AG08396 (cell line): ENCODE measurements at regions not wholly inside any gene's neighbourhood (a gene's known extent, or its start where the extent isn't known, plus 50 kb on each side); places are given as distances from the start of the nearest gene placed in this dataset.
"Not testable (repeated sequence)": the region's sequence is repeated elsewhere in the genome, so short reads cannot be mapped to it uniquely, and the experiment has no call there.

Source experiments
- DNase-seq: peaks from one replicate; pipeline ENCODE4 v3.0.0; 2012; ENCODE audit warnings: low spot score, mixed read lengths

GRCh38 chr15:31179693-31180092 lies 78.2 kb upstream of the TRPM1 start:
- no peak for DNase-seq

DNA sequence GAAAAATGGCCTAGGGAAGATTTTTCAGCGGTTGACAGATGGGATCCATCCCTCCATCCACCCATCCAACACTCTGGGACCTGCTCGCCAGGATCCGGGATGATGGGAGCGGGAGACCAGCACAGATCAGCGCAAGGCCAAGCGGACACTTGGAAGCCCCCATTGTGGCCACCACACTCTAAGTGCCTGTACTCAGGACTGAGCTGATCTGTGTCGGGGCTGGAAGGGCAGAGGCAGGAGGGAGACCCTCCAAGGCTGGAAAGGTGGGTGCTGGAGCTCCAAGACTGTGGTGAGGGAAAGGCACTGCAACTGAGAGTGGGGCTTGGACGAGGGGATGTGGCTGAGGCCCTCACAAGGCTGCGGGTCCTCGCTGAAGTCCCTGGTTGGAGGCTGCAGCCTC lies 91.8 kb upstream of the TRPM1 start:
- no peak for DNase-seq

DNA sequence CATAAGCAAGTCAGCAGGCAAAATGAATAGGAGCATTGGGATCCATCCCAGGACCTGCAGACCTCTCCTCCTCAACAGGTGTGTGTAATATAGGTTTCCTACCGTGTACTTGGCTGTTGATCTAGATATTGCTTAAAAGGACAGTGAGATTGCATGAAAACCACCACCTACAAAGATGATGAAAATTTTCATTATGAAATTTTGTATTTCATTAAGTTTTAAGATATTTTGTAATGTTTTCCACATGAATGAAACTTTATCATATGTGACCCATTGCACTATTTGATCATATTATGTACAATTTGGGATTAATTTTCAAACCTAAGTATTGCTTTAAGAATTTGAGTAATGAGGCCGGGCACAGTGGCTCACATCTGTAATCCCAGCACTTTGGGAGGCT lies 94.3 kb upstream of the TRPM1 start:
- DNase-seq, result no peak

DNA sequence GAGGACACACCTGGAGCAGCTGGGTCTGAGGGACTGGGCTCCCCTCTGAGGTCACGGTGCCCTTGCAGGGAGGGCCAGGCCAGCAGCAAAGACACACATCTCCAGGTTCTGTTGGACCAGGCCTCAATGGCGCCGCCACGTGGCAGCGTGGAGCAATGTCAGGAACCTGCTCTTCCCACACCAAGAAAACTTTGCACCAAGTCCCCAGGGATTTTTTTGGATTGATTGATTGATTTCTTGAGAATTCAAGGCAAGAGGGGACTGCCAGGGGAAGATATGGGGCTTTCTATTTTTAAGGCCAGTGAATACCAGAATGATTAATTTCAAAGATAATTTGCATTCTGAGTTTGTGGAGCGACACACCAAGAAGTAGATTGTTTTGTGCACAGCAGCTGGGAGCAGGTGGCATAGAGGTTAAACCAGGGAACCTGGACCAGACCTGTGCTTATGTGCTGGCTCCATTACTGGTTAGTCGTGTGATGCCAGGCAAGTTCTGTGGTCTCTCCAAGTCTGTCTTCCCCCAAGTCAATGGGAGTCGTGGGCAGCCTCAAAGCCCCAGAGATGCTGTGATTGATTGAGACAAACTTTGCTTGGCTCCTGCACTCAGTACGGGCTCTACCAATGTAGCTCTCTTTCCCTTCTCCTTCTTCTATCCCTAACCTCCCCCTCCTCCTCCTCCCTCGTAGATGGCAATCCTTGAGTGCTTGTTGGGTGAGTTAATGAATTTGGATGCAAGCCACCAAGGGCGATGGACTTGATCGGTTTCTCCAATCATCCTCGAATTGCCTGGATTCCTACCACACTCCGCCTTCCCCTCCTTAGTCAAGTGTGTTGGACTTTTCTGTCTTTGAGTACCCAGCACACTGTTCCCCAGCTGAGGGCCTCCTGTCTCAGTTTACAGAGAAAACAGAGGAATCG lies 96.2 kb upstream of the TRPM1 start:
- peak; percentile 53 for DNase-seq

GRCh38 chr15:31200735-31201151 lies 99.2 kb upstream of the TRPM1 start:
- peak; percentile 42 for DNase-seq

GRCh38 chr15:31202953-31203352 lies 101.4 kb upstream of the TRPM1 start:
- no peak for DNase-seq

DNA sequence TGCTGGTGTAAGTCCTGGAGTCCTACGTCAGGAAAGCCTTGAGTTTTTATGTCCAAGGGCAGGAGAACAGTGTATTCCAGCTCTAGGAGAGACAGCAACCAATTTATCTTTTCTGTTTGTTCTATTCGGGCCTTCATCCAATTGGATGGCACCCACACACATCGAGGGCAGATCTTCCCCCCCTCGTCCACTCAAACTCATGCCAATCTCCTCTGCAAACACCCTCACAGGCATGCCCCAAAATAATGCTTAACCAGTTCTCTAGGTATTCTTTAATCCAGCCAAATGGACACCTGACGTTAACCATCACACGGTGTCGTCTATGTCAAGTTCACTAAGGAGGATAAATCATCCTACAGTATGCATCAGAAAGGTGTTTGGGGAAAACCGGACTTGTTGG lies 102.5 kb upstream of the TRPM1 start:
- DNase-seq, result no peak

GRCh38 chr15:31206386-31207181 lies 105.1 kb upstream of the TRPM1 start:
- no peak for DNase-seq

DNA sequence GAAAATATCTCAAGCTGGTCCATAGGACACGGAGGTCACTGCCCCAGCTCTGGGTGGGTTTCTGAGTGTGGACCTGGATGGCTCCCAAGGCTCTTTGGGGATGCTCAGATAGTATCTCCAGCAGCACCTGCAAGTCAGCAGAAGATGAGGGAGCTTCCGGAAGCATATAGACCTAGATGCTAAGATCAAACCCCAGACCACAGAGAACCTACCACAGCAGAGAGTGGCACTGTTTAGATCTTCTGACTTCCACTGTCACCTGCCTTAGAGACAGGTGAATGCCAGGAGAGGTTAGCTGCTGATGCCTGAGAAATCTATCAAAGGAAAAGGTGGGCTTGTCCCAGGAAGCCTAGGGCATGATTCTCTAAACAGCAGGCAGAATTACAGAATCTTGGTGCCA lies 105.7 kb upstream of the TRPM1 start:
- no peak for DNase-seq

- DNase-seq, result not testable (repeated sequence)
Measured at GRCh38 chr15:31207861-31208260, 106.3 kb upstream of the TRPM1 start.

GRCh38 chr15:31208817-31209216 lies 107.3 kb upstream of the TRPM1 start:
- DNase-seq, result no peak

DNA sequence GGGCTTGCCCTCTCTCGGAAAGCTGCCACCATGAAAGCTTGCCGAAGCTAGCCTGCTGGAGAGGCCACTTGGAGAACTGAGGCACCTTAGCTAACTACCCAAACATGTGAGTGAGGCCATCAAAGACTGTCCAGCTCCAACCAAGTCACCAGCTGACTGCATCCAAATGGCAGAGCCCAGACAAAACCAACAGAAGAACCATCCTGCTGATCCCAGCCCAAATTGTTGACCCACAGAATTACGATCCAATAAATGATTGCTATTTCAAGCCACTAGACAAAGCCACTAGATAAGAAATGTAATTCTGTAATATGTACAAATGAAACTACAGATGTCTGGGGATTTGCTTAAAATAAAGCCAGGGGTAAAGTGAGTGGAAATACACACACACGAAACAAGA lies 109.8 kb upstream of the TRPM1 start:
- no peak for DNase-seq

- DNase-seq, result no peak
Measured at GRCh38 chr15:31212326-31213080, 111.0 kb upstream of the TRPM1 start.

DNA sequence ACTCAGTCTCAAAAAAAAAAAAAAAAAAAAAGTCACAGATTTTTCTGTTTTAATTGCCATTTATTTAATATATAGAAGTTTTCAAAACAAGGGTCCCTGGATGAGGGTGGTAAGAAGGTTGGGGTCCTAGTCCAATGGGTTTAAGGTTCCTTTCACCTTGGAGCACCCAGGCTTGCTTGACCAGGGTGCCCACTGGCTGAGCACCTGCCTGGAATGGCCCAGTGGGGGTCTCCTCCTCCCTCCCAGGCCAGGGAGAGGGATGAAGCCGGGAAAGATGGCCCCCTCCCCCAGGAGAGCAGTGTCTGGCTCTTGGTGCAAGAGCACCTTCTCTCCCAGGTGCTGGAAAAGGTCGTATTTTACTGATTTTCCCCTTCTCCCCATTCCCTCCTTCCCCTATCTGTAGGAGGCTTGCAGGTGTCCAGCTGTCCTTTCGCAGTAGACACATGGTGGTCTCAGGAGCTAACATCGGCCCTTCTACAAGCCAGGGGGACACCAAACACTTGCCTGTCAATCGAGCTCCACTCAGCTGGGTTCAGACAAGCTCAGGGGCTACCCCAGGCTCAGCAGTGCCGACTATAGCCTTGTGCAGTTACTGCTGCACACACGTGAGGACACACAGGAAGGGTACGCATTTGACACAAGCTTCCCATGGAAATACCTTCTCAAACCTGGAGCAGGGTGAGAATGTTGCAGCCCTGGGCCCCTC lies 112.3 kb upstream of the KLF13 start:
- no peak for DNase-seq

DNA sequence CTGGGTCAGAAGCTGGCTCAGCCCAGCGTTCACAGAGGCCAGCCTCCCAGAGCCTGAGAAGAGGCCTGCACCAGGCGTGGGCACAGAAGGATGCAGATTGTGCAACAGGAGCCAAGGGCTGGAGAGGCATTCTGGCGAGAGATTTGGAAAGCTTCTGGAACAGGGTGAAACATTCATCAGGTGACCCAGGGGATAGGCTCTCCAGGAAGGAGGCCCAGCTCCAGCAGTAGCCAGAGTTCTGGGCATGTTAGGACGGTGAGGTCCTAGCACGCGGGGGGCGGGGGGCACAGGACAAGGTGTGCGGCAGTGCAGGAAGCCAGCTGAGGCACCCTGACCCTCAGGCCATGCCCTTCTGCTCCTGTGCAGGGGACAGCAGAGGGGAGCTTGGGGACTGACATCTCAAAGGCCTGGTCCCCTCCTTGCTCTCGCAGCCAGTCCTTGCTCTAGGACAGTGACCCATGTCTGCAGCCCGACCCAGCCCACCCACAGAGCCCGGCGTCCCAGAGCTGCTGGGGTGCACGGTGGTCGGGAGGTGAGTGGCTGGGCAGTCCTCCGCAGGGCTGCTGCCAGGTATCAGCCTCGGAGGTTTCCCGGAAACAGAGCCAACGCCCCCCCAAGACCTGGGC lies 111.7 kb upstream of the KLF13 start:
- peak; percentile 51 for DNase-seq

- peak; percentile 88 for DNase-seq
Measured at GRCh38 chr15:31215490-31216214, 111.0 kb upstream of the KLF13 start.

DNA sequence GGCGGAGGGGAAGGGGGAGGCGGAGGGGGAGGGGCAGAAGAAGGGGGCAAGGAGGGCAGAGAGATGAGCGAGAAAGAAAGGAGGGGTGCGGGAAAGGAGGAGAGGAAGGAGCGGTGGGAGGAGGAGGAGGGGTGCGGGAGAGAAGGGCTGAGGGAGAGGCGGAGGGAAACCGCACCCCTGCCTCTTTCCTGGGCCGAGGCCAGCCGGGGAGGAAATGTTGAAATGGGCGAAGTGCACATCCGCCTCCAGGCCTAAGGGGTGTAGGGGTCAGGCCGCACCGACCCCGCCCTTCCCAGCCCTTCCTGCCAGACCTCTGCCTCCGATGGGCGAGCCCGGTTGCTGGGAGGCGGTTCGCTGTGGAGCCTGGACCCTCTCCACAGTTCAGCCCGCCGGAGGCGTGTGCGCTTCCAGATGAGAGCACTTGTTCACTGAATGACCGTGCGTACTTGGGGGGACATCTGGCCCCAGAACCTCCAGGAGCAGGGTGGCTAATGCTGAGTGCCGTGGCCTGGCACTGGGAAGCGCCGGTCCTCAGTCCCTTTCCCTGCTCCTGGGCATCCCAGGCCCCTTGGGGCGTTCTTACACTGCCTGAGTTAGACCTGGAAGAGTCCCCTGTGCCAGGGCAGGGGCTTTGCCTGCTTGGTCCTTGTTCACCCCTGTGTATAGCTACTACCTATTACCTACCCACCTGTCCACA lies 110.3 kb upstream of the KLF13 start:
- peak; percentile 68 for DNase-seq

GRCh38 chr15:31217067-31217466 lies 109.6 kb upstream of the KLF13 start:
- no peak for DNase-seq

DNA sequence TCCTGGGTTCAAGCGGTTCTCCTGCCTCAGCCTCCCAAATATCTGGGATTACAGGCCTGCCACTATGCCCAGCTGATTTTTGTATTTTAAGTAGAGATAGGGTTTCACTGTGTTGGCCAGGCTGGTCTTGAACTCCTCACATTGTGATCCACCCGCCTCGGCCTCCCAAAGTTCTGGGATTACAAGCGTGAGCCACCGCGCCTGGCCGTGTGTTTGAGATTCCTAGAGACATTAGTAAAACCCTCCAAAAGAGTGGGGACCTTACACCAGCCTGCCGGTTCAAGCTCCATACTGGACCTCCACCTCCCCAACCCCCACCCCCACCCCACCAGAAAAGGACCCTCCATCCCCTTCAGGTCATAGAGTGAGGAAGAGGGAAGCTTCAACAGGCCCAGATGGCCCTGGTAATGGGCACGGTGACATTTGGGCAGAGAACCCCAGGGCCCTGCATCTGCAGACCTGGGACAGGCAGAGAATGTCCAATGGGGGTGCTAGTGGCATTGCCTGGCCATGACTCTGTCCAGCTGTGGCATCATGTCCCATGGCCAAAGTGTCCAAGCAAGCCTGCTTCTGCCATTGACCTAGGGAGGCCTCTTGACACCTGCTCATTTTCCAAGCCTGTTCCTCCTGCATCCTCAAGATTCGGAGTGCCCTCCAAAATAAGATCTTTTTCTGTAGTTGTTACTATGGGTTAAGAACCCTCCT lies 108.9 kb upstream of the KLF13 start:
- no peak for DNase-seq
